Fibroblast of the aortic adventitia (primary cell): ENCODE measurements at regions not wholly inside any gene's neighbourhood (a gene's known extent, or its start where the extent isn't known, plus 50 kb on each side); places are given as distances from the start of the nearest gene placed in this dataset. TPM values are rescaled to one million over a fixed set of nuclear protein-coding genes. Genes with fewer than 3 reads are reported as not detected.
A peak's percentile ranks its signal among the peaks of the same experiment; 100 is the strongest.

Experiments
- DNase-seq: peaks from one replicate; pipeline ENCODE4 v3.0.0-alpha.2; 2010; ENCODE audit warnings: low read depth
- H3K4me3 ChIP-seq: 2 replicates; pipeline ENCODE4 v1.5.1; 2011; ENCODE audit warnings: low read depth, mild to moderate bottlenecking, control low read depth, low read length, moderate library complexity
- CTCF ChIP-seq: IDR thresholded peaks from 2 replicates; pipeline ENCODE4 v1.5.1; 2011; ENCODE audit warnings: mild to moderate bottlenecking, low read length, control low read depth, inconsistent platforms; ENCODE audit not compliant: insufficient read depth
- small RNA-seq: library from RNA; depleted of rRNA; stranded (forward); fragments of <200 nt; gene quantifications from one replicate; pipeline ENCODE3, GENCODE V24; 2012

- no peak overlapping the region for H3K4me3 ChIP-seq
- no peak for TF ChIP-seq CTCF
- peak; percentile 91 for DNase-seq
Measured at GRCh38 chr4:119683518-119683917, 54.9 kb upstream of the PDE5A start.

DNA sequence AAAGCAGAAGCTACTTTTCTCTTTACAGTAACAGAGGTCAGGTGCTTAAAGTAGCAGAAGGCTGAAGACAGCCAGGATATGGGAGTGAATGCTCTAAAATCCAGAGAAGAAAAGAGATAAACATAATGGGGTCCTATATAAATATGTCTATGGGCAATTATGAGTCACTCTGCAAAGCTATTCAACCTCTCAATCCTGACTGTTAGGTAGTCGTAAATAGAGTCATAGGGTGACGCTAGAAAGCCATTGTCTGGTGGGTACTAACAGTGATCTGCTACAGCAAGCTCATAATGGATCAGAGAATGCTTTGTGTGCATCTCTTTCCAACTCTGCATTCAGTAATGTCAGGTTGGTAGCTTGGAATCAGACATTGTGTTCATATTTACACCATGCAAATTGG, 53.5 kb upstream of the PDE5A start:
- no peak for TF ChIP-seq CTCF
- DNase-seq = no peak
- H3K4me3 ChIP-seq = no peak overlapping the region

- no peak overlapping the region for H3K4me3 ChIP-seq
- no peak for DNase-seq
- TF ChIP-seq CTCF = no peak
Measured at GRCh38 chr4:119679251-119679650, 50.6 kb upstream of the PDE5A start.

DNA sequence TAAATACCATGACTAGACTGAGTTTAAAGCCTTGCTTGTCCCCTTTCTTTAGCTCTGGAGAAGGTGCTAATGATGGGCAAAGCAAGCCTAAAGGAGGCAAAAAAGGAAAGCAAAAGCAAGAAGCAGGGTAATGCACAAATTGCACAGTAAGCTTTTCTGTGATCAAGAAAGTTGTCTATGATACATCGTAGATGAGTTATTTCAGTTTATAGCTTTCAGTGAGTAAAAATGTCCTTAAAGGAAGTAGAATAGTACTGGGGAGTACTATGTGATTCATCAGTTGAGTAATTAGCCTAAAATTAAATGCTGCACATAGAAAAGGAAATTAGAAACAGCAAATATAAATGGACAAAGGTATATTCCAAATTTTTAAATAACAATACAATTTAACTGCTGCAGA, 50.2 kb upstream of the PDE5A start:
- H3K4me3 ChIP-seq = no peak overlapping the region

More for the DNA sequence above, 50.2 kb upstream of the PDE5A start:
- DNase-seq = no peak
- TF ChIP-seq CTCF = no peak

Small RNAs in the stretch of these regions (small RNA-seq; reads per million reads assigned to genes)
- not detected for gene RF00019
